H54 (cell line): ENCODE measurements at regions not wholly inside any gene's neighbourhood (a gene's known extent, or its start where the extent isn't known, plus 50 kb on each side); places are given as distances from the start of the nearest gene placed in this dataset.

ENCODE experiments used
- DNase-seq: peaks from one replicate; pipeline ENCODE4 v3.0.0; 2011; ENCODE audit warnings: low spot score, mixed read lengths; ENCODE audit not compliant: insufficient read length
- FAIRE-seq: peaks from 3 replicates; lab custom pipeline; 2011; peaks lifted over from hg19 to GRCh38; lab: Jason Lieb, UNC
- POLR2A ChIP-seq: IDR thresholded peaks from 2 replicates; pipeline ENCODE4 v1.6.1; 2011; ENCODE audit warnings: low read depth, mild to moderate bottlenecking, low read length

DNA sequence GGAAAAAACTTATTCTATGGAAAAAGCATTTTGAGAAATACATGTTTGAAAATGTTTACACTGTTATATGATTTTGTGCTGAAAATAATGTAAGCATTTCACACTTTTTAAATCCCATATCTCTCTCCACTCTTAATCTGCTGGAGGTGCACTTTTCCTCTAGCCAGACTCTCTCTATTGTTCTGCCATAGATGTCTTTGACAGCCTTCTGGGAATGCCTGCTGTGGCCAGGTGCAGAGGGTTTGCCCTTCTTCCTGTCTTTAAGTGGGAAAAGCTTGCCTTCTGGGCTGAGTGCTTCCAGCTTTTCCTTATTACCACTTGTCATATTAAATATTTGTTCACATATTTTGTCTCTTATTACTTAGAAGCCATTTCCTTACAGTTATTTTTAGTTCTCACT lies 60.1 kb upstream of the PPM1H start:
- DNase-seq, result no peak
- no peak for TF ChIP-seq POLR2A
- no peak for FAIRE-seq

DNA sequence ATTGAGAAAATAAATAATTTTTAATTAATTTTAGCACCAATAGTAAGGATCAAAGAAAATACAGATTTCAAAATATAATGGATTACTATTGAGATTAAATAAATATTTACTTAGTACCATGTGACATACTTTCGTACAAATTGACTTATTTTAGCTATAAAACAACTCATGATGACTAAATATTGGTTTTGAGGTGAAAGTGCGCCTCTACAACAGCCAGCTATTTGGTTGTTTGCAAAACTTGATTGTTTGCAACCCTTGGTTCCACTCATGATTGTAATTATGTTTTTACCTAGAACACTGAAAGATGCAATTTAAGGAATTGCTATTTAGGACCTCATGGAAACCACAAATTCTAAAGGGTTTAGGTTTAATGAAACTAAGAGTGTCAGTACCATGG lies 51.9 kb upstream of the PPM1H start:
- DNase-seq (no peak), FAIRE-seq (no peak)
- TF ChIP-seq POLR2A, result no peak
